Fibroblast of villous mesenchyme (primary cell): ENCODE measurements at regions not wholly inside any gene's neighbourhood (a gene's known extent, or its start where the extent isn't known, plus 50 kb on each side); places are given as distances from the start of the nearest gene placed in this dataset.

Experiments
- DNase-seq: peaks from one replicate; pipeline ENCODE4 v3.0.0-alpha.2; 2010; ENCODE audit warnings: low read depth
- H3K4me3 ChIP-seq: 2 replicates; pipeline ENCODE4 v1.5.1; 2011; ENCODE audit warnings: low read depth, mild to moderate bottlenecking, low read length
- TF ChIP-seq, protein P1 (sequence below): IDR thresholded peaks from 2 replicates; pipeline ENCODE4 v1.5.1; 2012; ENCODE audit warnings: low read depth, mild to moderate bottlenecking, low read length; ENCODE audit not compliant: insufficient read depth

GRCh38 chr12:87756111-87756510, 273.1 kb downstream of the C12orf50 start:
- DNase-seq, result peak; percentile 91
- TF ChIP-seq, protein P1, sequence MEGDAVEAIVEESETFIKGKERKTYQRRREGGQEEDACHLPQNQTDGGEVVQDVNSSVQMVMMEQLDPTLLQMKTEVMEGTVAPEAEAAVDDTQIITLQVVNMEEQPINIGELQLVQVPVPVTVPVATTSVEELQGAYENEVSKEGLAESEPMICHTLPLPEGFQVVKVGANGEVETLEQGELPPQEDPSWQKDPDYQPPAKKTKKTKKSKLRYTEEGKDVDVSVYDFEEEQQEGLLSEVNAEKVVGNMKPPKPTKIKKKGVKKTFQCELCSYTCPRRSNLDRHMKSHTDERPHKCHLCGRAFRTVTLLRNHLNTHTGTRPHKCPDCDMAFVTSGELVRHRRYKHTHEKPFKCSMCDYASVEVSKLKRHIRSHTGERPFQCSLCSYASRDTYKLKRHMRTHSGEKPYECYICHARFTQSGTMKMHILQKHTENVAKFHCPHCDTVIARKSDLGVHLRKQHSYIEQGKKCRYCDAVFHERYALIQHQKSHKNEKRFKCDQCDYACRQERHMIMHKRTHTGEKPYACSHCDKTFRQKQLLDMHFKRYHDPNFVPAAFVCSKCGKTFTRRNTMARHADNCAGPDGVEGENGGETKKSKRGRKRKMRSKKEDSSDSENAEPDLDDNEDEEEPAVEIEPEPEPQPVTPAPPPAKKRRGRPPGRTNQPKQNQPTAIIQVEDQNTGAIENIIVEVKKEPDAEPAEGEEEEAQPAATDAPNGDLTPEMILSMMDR, result no peak
- H3K4me3 ChIP-seq, result no peak overlapping the region

DNA sequence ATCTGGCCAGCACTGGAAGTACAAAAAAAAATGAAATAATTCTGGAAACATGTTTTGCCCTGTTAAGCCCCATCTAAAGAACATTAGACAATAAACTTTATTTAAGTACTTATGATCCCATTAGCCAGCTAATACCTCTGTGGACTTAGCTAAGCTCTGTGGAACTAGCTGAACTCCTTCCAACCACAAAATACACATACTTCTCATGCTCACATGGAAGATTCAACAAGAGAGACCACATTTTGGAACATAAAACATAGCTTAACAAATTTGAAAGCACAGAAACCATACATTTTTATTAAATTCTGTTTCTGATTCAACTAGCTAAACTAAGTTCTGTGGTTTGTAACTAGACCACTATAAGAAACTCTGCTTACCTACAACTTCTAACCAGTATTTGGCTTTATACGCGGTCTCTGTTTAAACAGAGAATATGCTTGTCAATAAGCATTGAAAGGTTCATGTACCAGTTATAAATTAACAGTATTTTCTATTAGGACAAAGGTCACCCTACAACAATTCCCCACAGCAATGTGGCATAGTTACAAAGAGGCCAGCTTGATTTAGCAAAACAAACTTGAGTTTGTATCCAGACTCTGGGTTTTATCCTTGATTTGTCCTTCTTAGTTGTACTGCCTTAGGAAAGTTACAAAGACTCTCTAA, 300.1 kb downstream of the C12orf50 start:
- TF ChIP-seq, protein P1, result no peak
- no peak overlapping the region for H3K4me3 ChIP-seq
- no peak for DNase-seq

- TF ChIP-seq, protein P1, result no peak
- DNase-seq, result no peak
These were observed 308.2 kb downstream of the C12orf50 start for GRCh38 chr12:87720967-87721366.

DNA sequence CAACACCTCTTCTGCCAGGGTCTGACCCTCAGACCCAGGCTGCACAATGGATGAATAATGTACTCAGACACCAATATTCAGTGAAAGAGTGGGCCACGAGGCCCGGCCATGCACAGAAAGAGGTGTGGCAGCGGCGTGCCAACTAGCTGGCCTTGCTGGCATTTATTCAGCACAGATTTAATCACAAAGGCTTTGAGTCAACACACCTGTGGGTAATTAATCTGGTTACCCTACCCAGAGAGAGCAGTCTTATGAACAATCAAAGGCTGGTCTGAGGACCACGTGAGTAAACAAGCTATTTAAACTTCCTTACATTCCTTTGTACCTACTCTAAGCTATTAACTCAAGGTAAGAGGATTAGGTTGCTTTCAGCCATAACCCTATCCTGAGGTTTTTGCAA, 324.8 kb downstream of the C12orf50 start:
- no peak overlapping the region for H3K4me3 ChIP-seq
- DNase-seq, result no peak
- TF ChIP-seq, protein P1, result no peak

More at GRCh38 chr12:87720967-87721366, 308.2 kb downstream of the C12orf50 start:
- no peak overlapping the region for H3K4me3 ChIP-seq

- H3K4me3 ChIP-seq, result no peak overlapping the region
- TF ChIP-seq, protein P1, result no peak
- no peak for DNase-seq
These were observed 338.9 kb downstream of the C12orf50 start for GRCh38 chr12:87690236-87690810.

DNA sequence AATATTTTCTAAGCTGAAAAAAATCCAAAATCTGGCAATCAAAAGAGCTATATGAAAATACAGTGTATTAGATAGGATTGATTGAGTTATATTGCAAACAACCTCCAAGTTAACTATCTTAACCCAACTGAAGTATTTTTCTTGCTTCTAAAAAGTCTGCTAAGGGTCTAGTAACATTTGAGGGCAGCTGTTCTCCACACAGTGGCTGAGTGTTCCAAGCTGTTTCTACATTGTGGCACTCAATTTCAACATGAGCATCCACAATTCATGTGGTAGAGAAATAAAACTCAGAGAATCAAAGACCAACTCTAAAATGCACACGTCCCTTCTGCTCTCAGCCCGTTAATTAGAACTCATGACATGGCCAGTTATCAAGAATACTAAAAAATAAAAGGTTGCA, 340.0 kb downstream of the C12orf50 start:
- DNase-seq, result no peak
- TF ChIP-seq, protein P1, result no peak
- H3K4me3 ChIP-seq, result no peak overlapping the region
